ENCODE measurements at regions not wholly inside any gene's neighbourhood (a gene's known extent, or its start where the extent isn't known, plus 50 kb on each side); places are given as distances from the start of the nearest gene placed in this dataset.

DNA sequence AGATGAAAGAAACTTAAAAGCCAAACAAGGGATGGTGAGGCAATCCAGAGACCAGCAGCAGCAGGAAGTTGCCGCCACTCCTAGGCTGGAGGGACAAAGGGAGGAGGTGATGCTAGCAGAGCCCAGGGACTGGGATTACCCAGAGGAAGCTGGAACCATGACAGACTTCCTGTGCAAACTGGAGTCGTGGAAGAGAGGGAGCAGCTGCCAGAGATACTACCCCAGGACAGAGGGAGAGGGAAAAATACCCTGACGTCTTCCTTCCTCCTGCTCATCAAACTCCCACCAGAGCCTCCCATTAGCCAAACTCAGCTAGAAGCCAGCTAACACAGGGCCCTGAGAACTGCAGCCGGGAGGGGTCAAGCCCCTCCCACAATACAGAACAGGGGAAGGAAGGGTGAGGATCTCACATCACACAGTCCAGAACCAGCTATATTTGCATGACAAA lies 101.2 kb upstream of the KLF3 start:
- intact Hi-C loops (cut with micrococcal nuclease), result no loop called here
- Mint-ChIP-seq H3K9me3 (no peaks in the 10 kb centered on the region), H3K27ac (no peak overlapping the region), H3K4me3 (no peak overlapping the region), H3K36me3 (ENCODE audit: low read depth) (no peaks in the 10 kb centered on the region), H3K27me3 (no peaks in the 10 kb centered on the region), H3K4me1 (ENCODE audit: low read depth) (peaks cover 16% of the 10 kb centered on the region)
- DNase-seq (no peak), ATAC-seq (no peak)
- TF ChIP-seq, protein P1, sequence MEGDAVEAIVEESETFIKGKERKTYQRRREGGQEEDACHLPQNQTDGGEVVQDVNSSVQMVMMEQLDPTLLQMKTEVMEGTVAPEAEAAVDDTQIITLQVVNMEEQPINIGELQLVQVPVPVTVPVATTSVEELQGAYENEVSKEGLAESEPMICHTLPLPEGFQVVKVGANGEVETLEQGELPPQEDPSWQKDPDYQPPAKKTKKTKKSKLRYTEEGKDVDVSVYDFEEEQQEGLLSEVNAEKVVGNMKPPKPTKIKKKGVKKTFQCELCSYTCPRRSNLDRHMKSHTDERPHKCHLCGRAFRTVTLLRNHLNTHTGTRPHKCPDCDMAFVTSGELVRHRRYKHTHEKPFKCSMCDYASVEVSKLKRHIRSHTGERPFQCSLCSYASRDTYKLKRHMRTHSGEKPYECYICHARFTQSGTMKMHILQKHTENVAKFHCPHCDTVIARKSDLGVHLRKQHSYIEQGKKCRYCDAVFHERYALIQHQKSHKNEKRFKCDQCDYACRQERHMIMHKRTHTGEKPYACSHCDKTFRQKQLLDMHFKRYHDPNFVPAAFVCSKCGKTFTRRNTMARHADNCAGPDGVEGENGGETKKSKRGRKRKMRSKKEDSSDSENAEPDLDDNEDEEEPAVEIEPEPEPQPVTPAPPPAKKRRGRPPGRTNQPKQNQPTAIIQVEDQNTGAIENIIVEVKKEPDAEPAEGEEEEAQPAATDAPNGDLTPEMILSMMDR (IDR thresholded peaks at IDR 0.05), result no peak
- POLR2A ChIA-PET, result no interaction called here
- CTCF ChIA-PET, result no interaction called here

DNA sequence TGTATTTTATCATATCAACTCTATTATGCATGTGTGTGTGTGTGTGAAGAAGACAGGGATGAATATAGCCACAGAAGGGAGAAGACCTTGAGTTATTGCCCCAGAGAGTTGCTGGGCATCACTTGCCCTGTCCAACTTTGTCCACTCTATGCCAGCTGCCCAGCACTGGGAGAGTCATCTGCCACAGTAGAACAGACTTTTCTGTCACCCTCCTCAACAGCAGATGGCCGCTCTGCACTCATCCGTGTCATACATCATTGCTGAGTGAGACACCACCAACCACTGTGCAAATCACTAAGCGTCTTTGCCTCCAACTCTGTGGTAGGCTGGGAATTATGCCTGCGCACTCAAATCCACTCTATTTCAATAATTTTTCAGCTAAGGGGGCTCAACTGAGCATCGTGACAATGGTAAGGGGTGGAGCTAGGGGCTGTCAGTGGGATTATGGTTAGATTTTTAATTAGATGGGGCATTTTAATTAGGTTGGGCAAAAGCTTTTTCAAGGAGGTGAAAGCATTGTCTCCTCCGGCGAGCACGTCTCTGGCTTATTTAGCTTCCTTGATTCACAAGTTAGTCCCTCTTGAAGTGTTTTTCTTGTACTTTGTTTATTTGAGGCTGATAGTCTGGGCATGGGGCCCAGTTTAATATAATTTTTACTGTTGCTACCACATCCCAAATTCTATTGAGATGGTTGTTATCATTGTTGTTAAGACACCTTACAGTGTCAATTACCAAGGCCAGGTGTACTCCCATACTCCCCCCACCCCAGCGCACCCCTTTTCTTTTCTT lies 100.1 kb upstream of the KLF3 start:
- TF ChIP-seq, protein P1 (IDR thresholded peaks at IDR 0.05), result no peak
- ATAC-seq, result no peak
- Mint-ChIP-seq H3K27me3 (no peaks in the 10 kb centered on the region), H3K27ac (no peak overlapping the region), H3K9me3 (no peaks in the 10 kb centered on the region), H3K4me1 (ENCODE audit: low read depth) (peaks cover 16% of the 10 kb centered on the region), H3K36me3 (ENCODE audit: low read depth) (no peaks in the 10 kb centered on the region), H3K4me3 (no peak overlapping the region)
- POLR2A ChIA-PET, result no interaction called here
- CTCF ChIA-PET, result no interaction called here
- intact Hi-C loops (cut with micrococcal nuclease), result no loop called here
- no peak for DNase-seq

DNA sequence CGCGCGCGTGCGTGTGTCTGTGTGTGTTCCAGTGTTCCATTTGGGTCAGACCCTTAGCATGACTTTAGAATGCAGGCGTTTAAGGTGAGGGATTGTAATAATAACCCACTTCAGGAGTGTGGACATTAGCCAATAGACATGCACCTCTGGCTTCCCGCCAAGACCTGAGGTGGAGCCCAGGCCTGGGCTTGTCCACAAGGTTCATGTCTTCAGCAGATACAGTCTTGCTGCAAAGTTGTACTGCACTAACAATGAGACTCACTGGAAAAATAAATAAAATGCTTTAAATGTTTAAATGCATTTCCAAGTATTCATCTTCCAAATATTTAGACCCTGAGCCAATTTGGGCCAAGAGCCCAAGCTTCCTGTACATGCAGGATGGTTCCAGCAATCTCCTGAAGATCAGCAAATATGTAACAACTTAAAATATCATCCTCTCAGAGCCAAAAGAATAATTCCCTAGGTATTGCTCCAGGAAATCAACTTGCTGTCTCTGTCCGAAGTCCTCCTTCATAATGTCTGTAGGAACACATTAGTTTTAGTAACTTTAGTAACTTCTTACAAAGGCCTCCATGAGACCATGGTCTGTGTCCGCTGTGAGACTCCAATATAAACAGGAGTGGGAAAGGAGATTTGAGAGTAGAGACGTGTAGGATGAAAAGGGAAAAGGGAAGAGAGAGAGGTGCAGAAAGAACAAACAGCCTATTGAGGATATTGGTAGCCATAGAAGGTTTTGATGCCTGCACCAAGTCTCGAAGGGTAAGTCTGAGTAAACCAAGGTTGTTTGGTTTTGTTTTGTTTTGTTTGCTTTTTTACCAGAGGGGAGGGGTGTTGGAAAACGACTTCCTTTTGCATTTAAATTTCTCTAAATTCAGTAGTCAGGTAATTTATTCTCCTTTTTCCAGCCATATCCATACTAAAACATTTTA lies 98.5 kb upstream of the KLF3 start:
- peaks cover 12% of the 10 kb centered on the region for H3K4me1 Mint-ChIP-seq (ENCODE audit: low read depth)
- no peaks in the 10 kb centered on the region for H3K9me3 Mint-ChIP-seq
- intact Hi-C loops (cut with micrococcal nuclease), result no loop called here
- ATAC-seq (no peak), DNase-seq (no peak)
- no peaks in the 10 kb centered on the region for H3K27me3 Mint-ChIP-seq
- no peak overlapping the region for H3K27ac Mint-ChIP-seq
- TF ChIP-seq, protein P1 (IDR thresholded peaks at IDR 0.05), result no peak
- ChIA-PET POLR2A (no interaction called here), CTCF (no interaction called here)
- H3K4me3 Mint-ChIP-seq, result no peak overlapping the region
- H3K36me3 Mint-ChIP-seq (ENCODE audit: low read depth), result no peaks in the 10 kb centered on the region

DNA sequence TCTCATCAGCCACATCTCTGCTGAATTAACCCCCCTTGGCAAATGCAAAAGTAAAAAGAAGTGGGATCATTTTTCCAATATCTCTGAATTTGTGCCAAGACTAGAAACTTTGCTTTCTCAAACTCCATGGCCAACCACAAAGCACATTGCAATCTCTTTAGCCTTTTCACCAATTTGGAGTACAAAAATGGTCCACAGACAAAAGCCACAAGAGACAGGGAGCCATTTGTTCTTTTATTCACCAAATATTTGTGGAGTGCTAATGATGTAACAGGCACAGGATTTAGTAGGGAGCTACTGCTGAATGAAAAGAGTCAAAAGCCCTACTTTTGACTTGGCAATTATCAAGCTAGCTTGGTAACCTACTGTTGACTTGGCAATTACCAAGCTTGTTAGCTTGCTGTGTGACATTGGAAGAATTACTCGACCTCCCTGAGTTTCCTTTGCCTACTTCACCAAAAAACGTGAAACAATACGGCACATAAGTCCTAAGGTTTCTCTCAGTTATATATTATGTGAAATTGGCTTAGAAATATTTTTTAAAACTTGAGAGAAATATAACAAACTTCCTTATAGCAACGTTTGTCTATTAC lies 97.1 kb upstream of the KLF3 start:
- Mint-ChIP-seq H3K36me3 (ENCODE audit: low read depth) (no peaks in the 10 kb centered on the region), H3K4me1 (ENCODE audit: low read depth) (peaks cover 3% of the 10 kb centered on the region), H3K4me3 (no peak overlapping the region), H3K27ac (no peak overlapping the region), H3K9me3 (no peaks in the 10 kb centered on the region), H3K27me3 (no peaks in the 10 kb centered on the region)
- DNase-seq (no peak), ATAC-seq (no peak)
- TF ChIP-seq, protein P1 (IDR thresholded peaks at IDR 0.05), result no peak
- ChIA-PET CTCF (no interaction called here), POLR2A (no interaction called here)
- intact Hi-C loops (cut with micrococcal nuclease), result no loop called here

Data from activated CD8-positive, alpha-beta T cell treated with anti-CD3 and anti-CD28 coated beads for 36 hours (primary cell).